ENCODE measurements at regions not wholly inside any gene's neighbourhood (a gene's known extent, or its start where the extent isn't known, plus 50 kb on each side); places are given as distances from the start of the nearest gene placed in this dataset.

GRCh38 chr10:105644978-105645377 is 1003.9 kb downstream of the SORCS3 start:
- FAIRE-seq (no peak), DNase-seq (ENCODE audit: insufficient read length, low spot score) (no peak)
- TF ChIP-seq CTCF (IDR thresholded peaks at IDR 0.05; ENCODE audit: insufficient read depth, missing control alignments): no peak

- no peak for FAIRE-seq
- DNase-seq (ENCODE audit: insufficient read length, low spot score): no peak
- no peak for TF ChIP-seq CTCF (IDR thresholded peaks at IDR 0.05; ENCODE audit: insufficient read depth, missing control alignments)
These were observed 1003.5 kb downstream of the SORCS3 start for GRCh38 chr10:105644559-105644958.

- DNase-seq (ENCODE audit: insufficient read length, low spot score): no peak
- FAIRE-seq: no peak
- TF ChIP-seq CTCF (IDR thresholded peaks at IDR 0.05; ENCODE audit: insufficient read depth, missing control alignments): no peak
These were observed 1003.0 kb downstream of the SORCS3 start for GRCh38 chr10:105644091-105644490.

GRCh38 chr10:105643660-105644059 is 1002.6 kb downstream of the SORCS3 start:
- TF ChIP-seq CTCF (IDR thresholded peaks at IDR 0.05; ENCODE audit: insufficient read depth, missing control alignments): no peak
- FAIRE-seq (no peak), DNase-seq (ENCODE audit: insufficient read length, low spot score) (no peak)

- FAIRE-seq (no peak), DNase-seq (ENCODE audit: insufficient read length, low spot score) (no peak)
- TF ChIP-seq CTCF (IDR thresholded peaks at IDR 0.05; ENCODE audit: insufficient read depth, missing control alignments): no peak
These were observed 993.2 kb downstream of the SORCS3 start for GRCh38 chr10:105634281-105634680.

GRCh38 chr10:105615715-105616365 is 974.8 kb downstream of the SORCS3 start:
- FAIRE-seq (no peak), DNase-seq (ENCODE audit: insufficient read length, low spot score) (no peak)
- TF ChIP-seq CTCF (IDR thresholded peaks at IDR 0.05; ENCODE audit: insufficient read depth, missing control alignments): no peak

- DNase-seq (ENCODE audit: insufficient read length, low spot score): no peak
- no peak for FAIRE-seq
- no peak for TF ChIP-seq CTCF (IDR thresholded peaks at IDR 0.05; ENCODE audit: insufficient read depth, missing control alignments)
These were observed 970.2 kb downstream of the SORCS3 start for GRCh38 chr10:105611244-105611798.
